ENCODE measurements at regions not wholly inside any gene's neighbourhood (a gene's known extent, or its start where the extent isn't known, plus 50 kb on each side); places are given as distances from the start of the nearest gene placed in this dataset.
A peak's percentile ranks its signal among the peaks of the same experiment; 100 is the strongest.

GRCh38 chr10:28250782-28251181 lies 52.1 kb downstream of the MPP7 start:
- DNase-seq (peak in 2 of 5 donors; percentile 16 to 33), FAIRE-seq (peak; percentile 95)
- TF ChIP-seq, protein P1, sequence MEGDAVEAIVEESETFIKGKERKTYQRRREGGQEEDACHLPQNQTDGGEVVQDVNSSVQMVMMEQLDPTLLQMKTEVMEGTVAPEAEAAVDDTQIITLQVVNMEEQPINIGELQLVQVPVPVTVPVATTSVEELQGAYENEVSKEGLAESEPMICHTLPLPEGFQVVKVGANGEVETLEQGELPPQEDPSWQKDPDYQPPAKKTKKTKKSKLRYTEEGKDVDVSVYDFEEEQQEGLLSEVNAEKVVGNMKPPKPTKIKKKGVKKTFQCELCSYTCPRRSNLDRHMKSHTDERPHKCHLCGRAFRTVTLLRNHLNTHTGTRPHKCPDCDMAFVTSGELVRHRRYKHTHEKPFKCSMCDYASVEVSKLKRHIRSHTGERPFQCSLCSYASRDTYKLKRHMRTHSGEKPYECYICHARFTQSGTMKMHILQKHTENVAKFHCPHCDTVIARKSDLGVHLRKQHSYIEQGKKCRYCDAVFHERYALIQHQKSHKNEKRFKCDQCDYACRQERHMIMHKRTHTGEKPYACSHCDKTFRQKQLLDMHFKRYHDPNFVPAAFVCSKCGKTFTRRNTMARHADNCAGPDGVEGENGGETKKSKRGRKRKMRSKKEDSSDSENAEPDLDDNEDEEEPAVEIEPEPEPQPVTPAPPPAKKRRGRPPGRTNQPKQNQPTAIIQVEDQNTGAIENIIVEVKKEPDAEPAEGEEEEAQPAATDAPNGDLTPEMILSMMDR (IDR thresholded peaks at IDR 0.05; ENCODE audit: borderline replicate concordance, extremely low read depth, insufficient read depth), result peak; percentile 44
- Histone ChIP-seq H3K9me3 (ENCODE audit: control insufficient read depth in 2 of 3, insufficient read depth in 1 of 3, low read length in 3 of 3) (no peaks in the 10 kb centered on the region), H3K36me3 (ENCODE audit: control insufficient read depth in 2 of 3, insufficient read depth in 3 of 3, low read length in 3 of 3) (no peaks in the 10 kb centered on the region), H3K27me3 (ENCODE audit: control insufficient read depth, insufficient read depth, low read length) (no peaks in the 10 kb centered on the region), H3K9ac (ENCODE audit: low read length in 3 of 3) (no peak overlapping the region), H3K4me3 (ENCODE audit: low read length in 3 of 3) (no peak overlapping the region), H3K4me1 (ENCODE audit: control insufficient read depth in 2 of 3, insufficient read depth in 2 of 3, low read depth in 1 of 3, low read length in 3 of 3) (no peaks in the 10 kb centered on the region), H3K27ac (ENCODE audit: low read depth in 2 of 2, low read length in 2 of 2) (no peak overlapping the region)
- intact Hi-C loops (cut with DNase I), result no loop called here

DNA sequence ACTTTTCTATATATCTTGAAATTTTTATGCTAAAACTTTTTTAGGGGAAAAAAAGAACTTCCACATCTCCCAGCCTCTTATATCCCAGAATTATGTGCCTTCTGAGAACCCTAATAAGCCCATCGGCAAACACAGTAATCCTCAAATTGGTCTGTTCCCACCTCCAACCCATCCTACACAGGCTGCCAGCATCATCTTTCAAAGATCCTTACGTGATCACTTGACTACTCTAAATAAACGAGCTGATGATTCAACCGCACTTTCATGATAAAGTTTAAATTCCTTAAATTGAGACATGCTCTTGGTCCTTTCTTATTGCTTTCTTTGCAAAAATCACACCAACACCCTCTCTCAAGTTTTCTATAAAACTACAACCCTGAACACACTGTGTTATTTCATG lies 52.5 kb downstream of the MPP7 start:
- no peaks in the 10 kb centered on the region for H3K27me3 ChIP-seq (ENCODE audit: control insufficient read depth, insufficient read depth, low read length)
- no peak overlapping the region for H3K27ac ChIP-seq (ENCODE audit: low read depth in 2 of 2, low read length in 2 of 2)
- H3K9me3 ChIP-seq (ENCODE audit: control insufficient read depth in 2 of 3, insufficient read depth in 1 of 3, low read length in 3 of 3), result no peaks in the 10 kb centered on the region
- no peaks in the 10 kb centered on the region for H3K36me3 ChIP-seq (ENCODE audit: control insufficient read depth in 2 of 3, insufficient read depth in 3 of 3, low read length in 3 of 3)
- DNase-seq, result no peak
- no peak overlapping the region for H3K4me3 ChIP-seq (ENCODE audit: low read length in 3 of 3)
- intact Hi-C loops (cut with DNase I), result no loop called here
- no peaks in the 10 kb centered on the region for H3K4me1 ChIP-seq (ENCODE audit: control insufficient read depth in 2 of 3, insufficient read depth in 2 of 3, low read depth in 1 of 3, low read length in 3 of 3)
- no peak for FAIRE-seq
- no peak overlapping the region for H3K9ac ChIP-seq (ENCODE audit: low read length in 3 of 3)
- TF ChIP-seq, protein P1 (IDR thresholded peaks at IDR 0.05; ENCODE audit: borderline replicate concordance, extremely low read depth, insufficient read depth), result no peak

GRCh38 chr10:28249512-28249911 lies 53.4 kb downstream of the MPP7 start:
- TF ChIP-seq, protein P1 (IDR thresholded peaks at IDR 0.05; ENCODE audit: borderline replicate concordance, extremely low read depth, insufficient read depth), result no peak
- intact Hi-C loops (cut with DNase I), result loop anchor here (5.0 kb wide), 1 partner anchor 138 kb away; no protein-coding TSS in a partner anchor

DNA sequence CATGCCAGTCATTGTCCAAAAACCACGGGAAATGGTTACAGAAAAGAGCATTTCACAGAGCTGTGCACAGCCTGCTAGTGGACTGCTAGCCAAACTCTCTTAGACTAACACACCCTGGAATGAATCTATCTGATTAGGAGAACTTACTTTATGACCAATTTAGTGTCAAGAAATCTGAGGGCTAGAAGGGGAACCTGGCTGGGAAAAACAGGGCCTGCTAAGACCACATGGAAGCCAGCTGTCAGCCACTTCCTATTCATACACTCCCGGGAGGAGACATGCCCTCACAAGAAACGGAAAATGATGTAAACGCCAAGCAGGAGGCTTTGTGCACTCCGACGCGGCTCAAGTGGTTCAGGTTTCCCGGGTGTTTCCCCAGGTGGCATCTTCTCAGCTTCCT lies 54.8 kb downstream of the MPP7 start:
- DNase-seq (peak in 2 of 5 donors; percentile 19 to 40), FAIRE-seq (no peak)
- Histone ChIP-seq H3K36me3 (ENCODE audit: control insufficient read depth in 2 of 3, insufficient read depth in 3 of 3, low read length in 3 of 3) (no peaks in the 10 kb centered on the region), H3K4me3 (ENCODE audit: low read length in 3 of 3) (no peak overlapping the region), H3K9me3 (ENCODE audit: control insufficient read depth in 2 of 3, insufficient read depth in 1 of 3, low read length in 3 of 3) (no peaks in the 10 kb centered on the region), H3K27me3 (ENCODE audit: control insufficient read depth, insufficient read depth, low read length) (no peaks in the 10 kb centered on the region), H3K9ac (ENCODE audit: low read length in 3 of 3) (no peak overlapping the region), H3K27ac (ENCODE audit: low read depth in 2 of 2, low read length in 2 of 2) (no peak overlapping the region), H3K4me1 (ENCODE audit: control insufficient read depth in 2 of 3, insufficient read depth in 2 of 3, low read depth in 1 of 3, low read length in 3 of 3) (no peaks in the 10 kb centered on the region)
- intact Hi-C loops (cut with DNase I), result loop anchor here (5.0 kb wide), 1 partner anchor 139 kb away; no protein-coding TSS in a partner anchor
- TF ChIP-seq, protein P1 (IDR thresholded peaks at IDR 0.05; ENCODE audit: borderline replicate concordance, extremely low read depth, insufficient read depth), result no peak

More at GRCh38 chr10:28249512-28249911, 53.4 kb downstream of the MPP7 start:
- Histone ChIP-seq H3K27me3 (ENCODE audit: control insufficient read depth, insufficient read depth, low read length) (no peaks in the 10 kb centered on the region), H3K36me3 (ENCODE audit: control insufficient read depth in 2 of 3, insufficient read depth in 3 of 3, low read length in 3 of 3) (no peaks in the 10 kb centered on the region), H3K4me3 (ENCODE audit: low read length in 3 of 3) (no peak overlapping the region), H3K9me3 (ENCODE audit: control insufficient read depth in 2 of 3, insufficient read depth in 1 of 3, low read length in 3 of 3) (no peaks in the 10 kb centered on the region), H3K27ac (ENCODE audit: low read depth in 2 of 2, low read length in 2 of 2) (no peak overlapping the region), H3K9ac (ENCODE audit: low read length in 3 of 3) (no peak overlapping the region), H3K4me1 (ENCODE audit: control insufficient read depth in 2 of 3, insufficient read depth in 2 of 3, low read depth in 1 of 3, low read length in 3 of 3) (no peaks in the 10 kb centered on the region)
- no peak for FAIRE-seq
- no peak for DNase-seq
